ENCODE measurements at regions not wholly inside any gene's neighbourhood (a gene's known extent, or its start where the extent isn't known, plus 50 kb on each side); places are given as distances from the start of the nearest gene placed in this dataset.

DNA sequence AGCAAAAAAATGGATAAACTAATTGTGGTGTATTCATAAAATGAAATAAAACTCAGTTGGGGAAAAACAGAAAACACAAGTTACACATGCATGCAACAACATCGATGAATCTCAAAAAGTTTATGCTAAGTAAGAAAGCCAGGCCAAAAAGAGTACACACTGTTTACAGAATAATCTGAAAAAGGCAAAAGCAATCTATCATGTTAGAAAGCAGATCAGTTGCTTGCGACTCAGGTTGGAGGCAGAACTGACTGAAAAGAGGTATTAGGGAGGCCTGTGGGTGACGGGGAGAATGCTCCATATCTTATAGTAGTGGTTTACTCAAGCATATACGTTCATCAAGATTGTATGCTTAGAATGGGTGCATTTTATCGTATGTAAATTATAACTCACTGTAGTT, 119.2 kb downstream of the ARRDC3 start:
- H3K27me3 ChIP-seq (replicated peaks; ENCODE audit: insufficient read depth, low read depth, low read length, poor library complexity), result no peaks in the 10 kb centered on the region
- no peaks in the 10 kb centered on the region for H3K36me3 ChIP-seq (ENCODE audit: insufficient read depth, low read length, poor library complexity, severe bottlenecking)
- no peak for DNase-seq (ENCODE audit: low spot score)
- H3K9me3 ChIP-seq (ENCODE audit: low read depth, low read length, poor library complexity, severe bottlenecking), result no peaks in the 10 kb centered on the region
- H3K4me3 ChIP-seq (ENCODE audit: low read depth, low read length, poor library complexity, severe bottlenecking), result no peak overlapping the region
- BruUV-seq (replicated peaks), result no TSS peak
- no peaks in the 10 kb centered on the region for H3K4me1 ChIP-seq (ENCODE audit: insufficient read depth, low read length, poor library complexity, severe bottlenecking)
- TF ChIP-seq EZH2 (IDR thresholded peaks at IDR 0.05; ENCODE audit: borderline replicate concordance, low read depth, low read length, poor library complexity, severe bottlenecking) (no peak), CTCF (conservative IDR thresholded peaks at IDR 0.05; ENCODE audit: low read depth, low read length) (no peak)
- POLR2A ChIA-PET (ENCODE audit: low non-redundant PET), result no interaction called here
- H3K27ac ChIP-seq (ENCODE audit: low read depth, low read length, poor library complexity, severe bottlenecking), result no peak overlapping the region
- CTCF ChIA-PET, result no interaction called here
- intact Hi-C loops (cut with micrococcal nuclease; ENCODE audit: unreplicated experiment), result no loop called here

DNA sequence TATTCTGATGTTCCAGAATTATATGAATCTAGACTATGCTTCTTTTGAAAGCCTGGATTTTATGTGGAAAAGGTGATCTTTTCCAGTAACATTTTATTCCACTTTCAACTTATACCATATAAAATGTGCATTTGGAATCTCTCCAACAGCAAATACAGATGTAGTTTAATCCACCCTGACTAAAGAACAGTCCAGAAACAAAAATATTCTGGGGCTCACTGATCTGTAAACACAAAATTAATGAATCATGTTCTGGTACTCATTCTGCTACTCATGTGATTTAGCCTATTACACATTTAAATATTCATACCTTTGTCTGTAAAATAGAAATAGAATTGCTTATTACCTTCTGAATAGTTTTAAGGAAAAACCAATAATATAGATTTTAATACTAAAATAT, 125.8 kb downstream of the ARRDC3 start:
- ChIA-PET POLR2A (ENCODE audit: low non-redundant PET) (no interaction called here), CTCF (no interaction called here)
- DNase-seq (ENCODE audit: low spot score), result no peak

DNA sequence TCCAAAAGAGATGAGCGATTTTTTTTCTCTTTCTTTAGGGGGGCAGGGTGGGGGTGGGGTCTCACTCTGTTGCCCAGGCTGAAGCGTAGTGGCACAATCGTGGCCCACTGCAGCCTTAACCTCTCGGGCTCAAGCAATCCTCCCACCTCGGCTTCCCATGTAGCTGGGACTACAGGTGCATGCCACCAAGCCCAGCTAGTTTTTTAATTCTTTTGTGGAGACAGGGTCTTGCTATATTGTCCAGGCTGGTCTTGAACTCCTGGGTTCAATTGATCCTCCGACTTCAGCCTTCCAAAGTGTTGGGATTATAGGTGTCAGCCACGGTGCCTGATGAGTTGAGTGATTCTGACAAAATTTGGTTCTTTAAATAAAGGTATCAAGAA, 127.0 kb downstream of the ARRDC3 start:
- Histone ChIP-seq H3K4me3 (ENCODE audit: low read depth, low read length, poor library complexity, severe bottlenecking) (no peak overlapping the region), H3K36me3 (ENCODE audit: insufficient read depth, low read length, poor library complexity, severe bottlenecking) (no peaks in the 10 kb centered on the region), H3K4me1 (ENCODE audit: insufficient read depth, low read length, poor library complexity, severe bottlenecking) (no peaks in the 10 kb centered on the region), H3K27me3 (replicated peaks; ENCODE audit: insufficient read depth, low read depth, low read length, poor library complexity) (no peaks in the 10 kb centered on the region), H3K27ac (ENCODE audit: low read depth, low read length, poor library complexity, severe bottlenecking) (no peak overlapping the region), H3K9me3 (ENCODE audit: low read depth, low read length, poor library complexity, severe bottlenecking) (no peaks in the 10 kb centered on the region)
- CTCF ChIA-PET, result no interaction called here
- TF ChIP-seq EZH2 (IDR thresholded peaks at IDR 0.05; ENCODE audit: borderline replicate concordance, low read depth, low read length, poor library complexity, severe bottlenecking) (no peak), CTCF (conservative IDR thresholded peaks at IDR 0.05; ENCODE audit: low read depth, low read length) (no peak)
- intact Hi-C loops (cut with micrococcal nuclease; ENCODE audit: unreplicated experiment), result no loop called here
- no TSS peak for BruUV-seq (replicated peaks)
- DNase-seq (ENCODE audit: low spot score), result no peak
- POLR2A ChIA-PET (ENCODE audit: low non-redundant PET), result no interaction called here

More for the DNA sequence above, 125.8 kb downstream of the ARRDC3 start:
- TF ChIP-seq CTCF (conservative IDR thresholded peaks at IDR 0.05; ENCODE audit: low read depth, low read length) (no peak), EZH2 (IDR thresholded peaks at IDR 0.05; ENCODE audit: borderline replicate concordance, low read depth, low read length, poor library complexity, severe bottlenecking) (no peak)
- intact Hi-C loops (cut with micrococcal nuclease; ENCODE audit: unreplicated experiment), result no loop called here
- BruUV-seq (replicated peaks), result no TSS peak
- no peak overlapping the region for H3K27ac ChIP-seq (ENCODE audit: low read depth, low read length, poor library complexity, severe bottlenecking)
- no peaks in the 10 kb centered on the region for H3K36me3 ChIP-seq (ENCODE audit: insufficient read depth, low read length, poor library complexity, severe bottlenecking)
- H3K4me3 ChIP-seq (ENCODE audit: low read depth, low read length, poor library complexity, severe bottlenecking), result no peak overlapping the region
- H3K9me3 ChIP-seq (ENCODE audit: low read depth, low read length, poor library complexity, severe bottlenecking), result no peaks in the 10 kb centered on the region
- no peaks in the 10 kb centered on the region for H3K4me1 ChIP-seq (ENCODE audit: insufficient read depth, low read length, poor library complexity, severe bottlenecking)
- no peaks in the 10 kb centered on the region for H3K27me3 ChIP-seq (replicated peaks; ENCODE audit: insufficient read depth, low read depth, low read length, poor library complexity)

Measured in A673 (cell line).